Astrocyte (in vitro differentiated cells and primary cell): ENCODE measurements at regions not wholly inside any gene's neighbourhood (a gene's known extent, or its start where the extent isn't known, plus 50 kb on each side); places are given as distances from the start of the nearest gene placed in this dataset.

Experiments
- EZH2 ChIP-seq: IDR thresholded peaks from 2 replicates; pipeline ENCODE4 v1.6.1; 2012; ENCODE audit warnings: mild to moderate bottlenecking, low read length, inconsistent platforms; ENCODE audit not compliant: insufficient read depth
- TF ChIP-seq, protein P1 (sequence below): IDR thresholded peaks from 2 replicates; pipeline ENCODE4 v1.5.1; 2011; ENCODE audit warnings: low read depth, mild to moderate bottlenecking, inconsistent platforms, low read length, moderate library complexity; ENCODE audit not compliant: insufficient read depth

DNA sequence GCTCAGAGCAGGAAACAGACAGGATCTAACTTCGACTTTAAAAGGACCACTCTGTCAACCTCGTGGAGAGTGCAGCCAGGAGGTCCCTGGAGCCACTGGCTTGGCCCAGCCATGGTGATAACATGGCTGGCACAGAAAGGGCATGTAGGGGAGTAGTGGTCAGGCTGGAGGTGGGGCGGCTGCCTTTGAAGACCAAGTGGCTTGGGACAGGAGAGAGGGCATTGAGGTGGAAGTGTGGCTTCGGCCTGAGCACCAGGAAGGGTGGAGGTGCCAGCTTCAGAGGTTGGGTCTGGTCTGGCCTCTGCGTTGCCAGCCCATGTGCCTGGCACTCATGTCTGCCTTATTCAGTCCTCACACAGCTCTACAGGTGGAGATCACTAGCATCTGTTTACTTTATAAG is 270.0 kb downstream of the NSG2 start:
- TF ChIP-seq, protein P1, sequence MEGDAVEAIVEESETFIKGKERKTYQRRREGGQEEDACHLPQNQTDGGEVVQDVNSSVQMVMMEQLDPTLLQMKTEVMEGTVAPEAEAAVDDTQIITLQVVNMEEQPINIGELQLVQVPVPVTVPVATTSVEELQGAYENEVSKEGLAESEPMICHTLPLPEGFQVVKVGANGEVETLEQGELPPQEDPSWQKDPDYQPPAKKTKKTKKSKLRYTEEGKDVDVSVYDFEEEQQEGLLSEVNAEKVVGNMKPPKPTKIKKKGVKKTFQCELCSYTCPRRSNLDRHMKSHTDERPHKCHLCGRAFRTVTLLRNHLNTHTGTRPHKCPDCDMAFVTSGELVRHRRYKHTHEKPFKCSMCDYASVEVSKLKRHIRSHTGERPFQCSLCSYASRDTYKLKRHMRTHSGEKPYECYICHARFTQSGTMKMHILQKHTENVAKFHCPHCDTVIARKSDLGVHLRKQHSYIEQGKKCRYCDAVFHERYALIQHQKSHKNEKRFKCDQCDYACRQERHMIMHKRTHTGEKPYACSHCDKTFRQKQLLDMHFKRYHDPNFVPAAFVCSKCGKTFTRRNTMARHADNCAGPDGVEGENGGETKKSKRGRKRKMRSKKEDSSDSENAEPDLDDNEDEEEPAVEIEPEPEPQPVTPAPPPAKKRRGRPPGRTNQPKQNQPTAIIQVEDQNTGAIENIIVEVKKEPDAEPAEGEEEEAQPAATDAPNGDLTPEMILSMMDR: no peak
- TF ChIP-seq EZH2: no peak
